D721Med (cell line): ENCODE measurements at regions not wholly inside any gene's neighbourhood (a gene's known extent, or its start where the extent isn't known, plus 50 kb on each side); places are given as distances from the start of the nearest gene placed in this dataset.

Source experiments
- DNase-seq: peaks from one replicate; pipeline ENCODE4 v3.0.0; 2011; ENCODE audit warnings: low spot score; ENCODE audit not compliant: insufficient read length
- FAIRE-seq: peaks from 2 replicates; lab custom pipeline; 2011; peaks lifted over from hg19 to GRCh38; lab: Jason Lieb, UNC
- TF ChIP-seq, protein P1 (sequence below): IDR thresholded peaks from 2 replicates; pipeline ENCODE4 v1.5.1; 2012; ENCODE audit warnings: mild to moderate bottlenecking, control low read depth; ENCODE audit not compliant: insufficient read depth; ENCODE audit errors: missing control alignments

GRCh38 chr14:71523630-71524319, 408.5 kb upstream of the RGS6 start:
- FAIRE-seq: no peak
- TF ChIP-seq, protein P1, sequence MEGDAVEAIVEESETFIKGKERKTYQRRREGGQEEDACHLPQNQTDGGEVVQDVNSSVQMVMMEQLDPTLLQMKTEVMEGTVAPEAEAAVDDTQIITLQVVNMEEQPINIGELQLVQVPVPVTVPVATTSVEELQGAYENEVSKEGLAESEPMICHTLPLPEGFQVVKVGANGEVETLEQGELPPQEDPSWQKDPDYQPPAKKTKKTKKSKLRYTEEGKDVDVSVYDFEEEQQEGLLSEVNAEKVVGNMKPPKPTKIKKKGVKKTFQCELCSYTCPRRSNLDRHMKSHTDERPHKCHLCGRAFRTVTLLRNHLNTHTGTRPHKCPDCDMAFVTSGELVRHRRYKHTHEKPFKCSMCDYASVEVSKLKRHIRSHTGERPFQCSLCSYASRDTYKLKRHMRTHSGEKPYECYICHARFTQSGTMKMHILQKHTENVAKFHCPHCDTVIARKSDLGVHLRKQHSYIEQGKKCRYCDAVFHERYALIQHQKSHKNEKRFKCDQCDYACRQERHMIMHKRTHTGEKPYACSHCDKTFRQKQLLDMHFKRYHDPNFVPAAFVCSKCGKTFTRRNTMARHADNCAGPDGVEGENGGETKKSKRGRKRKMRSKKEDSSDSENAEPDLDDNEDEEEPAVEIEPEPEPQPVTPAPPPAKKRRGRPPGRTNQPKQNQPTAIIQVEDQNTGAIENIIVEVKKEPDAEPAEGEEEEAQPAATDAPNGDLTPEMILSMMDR: no peak
- DNase-seq: no peak

GRCh38 chr14:71524320-71524982, 407.8 kb upstream of the RGS6 start:
- TF ChIP-seq, protein P1: no peak
- FAIRE-seq (no peak), DNase-seq (no peak)

DNA sequence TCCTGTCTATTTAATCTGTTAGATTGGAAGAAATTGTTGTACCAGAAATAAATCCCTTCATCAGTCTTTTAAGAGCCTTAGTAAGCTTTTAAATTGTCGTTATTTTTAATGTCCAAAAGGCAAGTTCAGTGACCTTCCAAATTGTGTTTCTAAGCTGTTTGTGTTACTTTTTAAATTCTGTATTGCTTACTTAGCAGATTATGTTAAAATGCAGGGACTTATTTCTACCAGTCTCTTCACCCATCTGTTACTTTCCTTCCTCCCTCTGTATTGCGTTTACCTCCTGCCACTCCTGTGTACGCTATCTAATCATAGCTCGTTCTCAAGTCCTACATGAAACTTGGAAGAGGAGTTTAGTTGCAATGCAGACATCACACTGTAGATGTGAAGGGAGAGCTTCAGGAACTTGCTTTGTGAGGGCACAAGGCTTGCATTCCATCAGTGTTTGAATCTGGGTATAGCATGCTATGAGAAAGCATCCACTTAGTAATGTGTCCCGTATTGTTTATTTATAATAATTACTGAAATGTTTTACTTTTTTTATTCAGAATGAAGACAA, 406.5 kb upstream of the RGS6 start:
- DNase-seq: no peak
- FAIRE-seq: no peak
- TF ChIP-seq, protein P1: no peak

GRCh38 chr14:71526388-71526787, 405.8 kb upstream of the RGS6 start:
- DNase-seq (no peak), FAIRE-seq (no peak)
- TF ChIP-seq, protein P1: no peak

DNA sequence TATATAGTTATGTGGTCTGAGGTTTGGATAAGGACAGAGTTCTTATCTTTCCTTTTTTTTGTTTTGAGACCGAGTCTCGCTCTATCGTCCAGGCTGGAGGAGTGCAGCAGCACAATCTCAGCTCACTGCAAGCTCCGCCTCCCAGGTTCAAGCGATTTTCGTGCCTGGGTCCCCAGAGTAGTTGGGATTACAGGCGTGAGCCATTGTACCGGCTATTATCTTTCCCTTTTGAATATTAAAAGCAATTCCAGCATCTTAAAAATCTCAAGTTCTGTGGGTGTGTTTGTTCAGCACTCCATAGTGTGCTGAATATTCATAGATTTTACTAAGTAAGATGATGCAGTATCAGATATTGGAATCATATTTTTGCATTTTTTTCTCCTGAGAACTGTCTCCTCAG, 404.4 kb upstream of the RGS6 start:
- DNase-seq (no peak), FAIRE-seq (no peak)
- TF ChIP-seq, protein P1: no peak

DNA sequence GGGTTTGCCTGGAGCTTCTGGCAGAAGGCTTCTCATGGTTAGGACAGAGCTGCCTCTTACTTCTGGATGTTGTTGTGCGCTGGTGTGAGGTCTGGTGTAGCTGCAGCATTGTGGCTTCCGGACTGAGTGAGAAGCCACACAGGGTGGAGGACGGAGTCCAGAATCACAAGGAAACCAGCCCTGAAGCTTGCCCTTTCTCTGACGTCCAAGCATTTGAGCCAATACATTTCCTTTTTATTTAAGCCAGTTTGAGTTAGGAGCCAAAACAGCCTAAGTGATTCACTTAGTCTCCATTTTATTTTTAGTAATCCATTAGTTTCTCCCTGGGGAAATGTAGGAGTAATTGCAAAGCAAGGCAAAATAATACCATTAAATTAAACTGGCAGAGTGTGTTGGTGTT, 402.4 kb upstream of the RGS6 start:
- DNase-seq: no peak
- no peak for FAIRE-seq
- TF ChIP-seq, protein P1: no peak

DNA sequence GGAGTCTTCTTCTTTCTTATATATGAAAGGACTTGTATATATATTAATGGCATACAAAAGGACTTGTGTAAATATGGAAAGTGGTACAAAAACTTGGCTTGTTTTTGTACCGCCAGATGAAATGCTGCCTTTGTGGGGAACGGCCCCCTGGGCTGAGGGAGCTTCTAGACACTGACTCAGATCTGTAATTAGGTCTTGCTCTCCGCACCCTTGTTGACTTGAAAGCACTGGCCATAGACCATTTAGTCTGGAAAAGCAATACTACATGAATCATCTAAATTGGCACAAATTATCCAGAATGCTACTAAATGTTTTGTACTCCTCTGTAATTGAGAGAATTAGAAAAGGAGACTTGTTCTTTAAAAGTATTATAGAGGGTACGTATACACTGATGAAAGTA, 399.9 kb upstream of the RGS6 start:
- FAIRE-seq (no peak), DNase-seq (no peak)
- TF ChIP-seq, protein P1: no peak
